ENCODE measurements at regions not wholly inside any gene's neighbourhood (a gene's known extent, or its start where the extent isn't known, plus 50 kb on each side); places are given as distances from the start of the nearest gene placed in this dataset.

DNA sequence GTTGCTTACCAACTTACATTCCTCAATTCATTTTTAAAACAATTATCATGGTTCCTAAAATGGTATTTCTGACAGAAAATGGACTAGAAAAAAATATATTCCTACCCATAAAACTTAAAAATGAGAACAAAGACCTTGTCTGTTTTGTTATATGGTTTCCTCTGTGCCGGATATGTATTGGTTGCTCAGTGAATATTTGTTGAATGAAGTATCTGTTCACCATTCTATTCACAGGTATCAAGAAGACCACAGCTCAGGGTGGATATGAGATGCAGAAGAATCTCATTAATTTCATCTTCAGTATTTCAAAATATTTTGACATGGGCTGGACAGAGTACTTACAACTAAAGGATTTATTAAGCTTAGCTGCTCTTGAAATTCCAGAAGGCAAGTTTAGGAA is 58.1 kb downstream of the TUSC7 start:
- no peak for DNase-seq

DNA sequence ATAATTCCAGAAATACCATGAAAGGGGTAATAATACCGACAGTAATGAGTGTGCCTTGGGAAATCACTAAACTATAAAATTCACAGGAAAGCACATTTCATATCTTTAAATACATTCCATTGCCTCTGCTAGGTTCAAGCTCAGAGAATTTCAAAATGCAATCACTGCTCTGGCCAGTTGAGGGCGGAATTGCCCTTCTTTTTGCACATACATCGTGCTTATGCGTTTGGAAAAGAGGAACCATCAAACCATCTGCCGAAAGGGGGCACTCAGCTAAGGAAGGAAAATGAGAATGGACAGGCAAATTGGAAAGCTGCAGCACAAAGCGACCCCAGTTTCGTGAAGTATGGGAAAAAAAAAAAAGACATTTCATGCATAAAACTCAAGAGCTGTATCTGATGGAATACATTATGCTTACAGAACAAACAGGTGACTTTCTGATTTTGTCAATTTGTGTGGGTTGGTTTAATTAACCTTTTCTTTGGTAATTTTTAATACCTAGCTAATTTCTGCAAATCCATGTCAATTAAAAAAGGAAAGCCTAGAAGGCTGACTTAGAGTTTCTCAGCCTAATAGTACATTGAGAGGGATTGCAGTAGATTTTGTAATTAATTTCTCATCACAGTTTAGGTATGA is 61.4 kb downstream of the TUSC7 start:
- DNase-seq: peak; percentile 58

DNA sequence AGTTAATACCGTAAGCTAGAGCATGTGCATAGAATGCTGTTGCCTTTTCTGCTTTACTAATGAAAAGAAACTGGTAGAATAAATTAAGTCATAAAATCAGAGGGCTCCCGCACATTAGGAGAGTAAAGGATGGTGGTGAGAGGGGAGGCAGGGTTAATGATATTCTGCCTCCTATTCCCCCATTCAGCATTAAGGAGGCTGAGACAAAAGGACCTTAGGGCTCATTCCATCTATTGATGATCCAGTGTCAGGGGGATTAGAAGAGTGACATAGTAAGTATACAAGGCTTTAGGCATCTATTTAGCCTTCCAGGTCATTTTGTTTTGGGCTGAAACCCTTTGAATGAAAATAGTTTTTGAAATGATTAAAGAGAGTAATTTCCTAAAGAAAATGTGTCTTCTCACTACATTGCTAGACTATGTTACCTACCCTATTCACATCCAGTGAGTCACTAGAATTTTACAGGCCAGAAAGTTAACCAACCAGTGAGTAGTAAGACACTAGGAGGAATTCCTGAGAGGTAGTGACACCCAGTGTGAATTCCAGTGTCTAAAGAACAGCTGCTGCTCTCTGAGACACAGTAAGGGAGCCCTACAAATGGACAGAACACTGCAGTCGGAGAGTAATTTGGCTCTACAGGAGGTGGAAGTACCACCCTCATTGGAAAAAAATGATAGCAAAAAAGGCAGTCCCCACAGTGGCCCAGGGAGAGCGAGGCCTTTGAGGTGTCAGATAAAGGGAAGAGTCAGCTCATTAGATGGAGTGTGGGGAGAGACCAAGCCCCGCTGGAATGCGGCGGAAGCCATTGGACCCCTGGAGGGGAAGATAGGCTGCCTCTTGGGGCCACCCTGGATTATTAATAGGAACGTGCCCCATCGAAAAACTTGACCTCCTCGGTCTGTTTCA is 67.6 kb downstream of the TUSC7 start:
- DNase-seq: no peak

DNA sequence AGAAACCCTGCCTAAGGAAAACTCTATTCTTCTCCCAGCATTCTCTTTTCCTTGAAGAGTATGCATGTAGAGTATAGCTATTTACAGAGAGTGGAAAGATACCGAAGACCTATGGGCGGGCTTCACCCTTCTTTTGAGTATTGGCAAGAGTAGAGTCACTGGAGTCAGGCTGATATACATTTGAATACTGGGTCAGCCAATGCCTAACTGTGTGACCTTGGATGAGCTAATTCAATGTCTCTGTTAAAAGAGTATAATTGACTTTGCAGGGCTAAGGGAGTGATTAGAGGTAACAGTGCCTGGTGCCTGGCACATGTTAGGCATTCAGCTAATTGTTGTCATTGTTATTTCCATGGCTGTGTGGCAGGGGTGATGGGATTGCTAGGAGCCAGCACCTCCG is 75.6 kb downstream of the TUSC7 start:
- no peak for DNase-seq

DNA sequence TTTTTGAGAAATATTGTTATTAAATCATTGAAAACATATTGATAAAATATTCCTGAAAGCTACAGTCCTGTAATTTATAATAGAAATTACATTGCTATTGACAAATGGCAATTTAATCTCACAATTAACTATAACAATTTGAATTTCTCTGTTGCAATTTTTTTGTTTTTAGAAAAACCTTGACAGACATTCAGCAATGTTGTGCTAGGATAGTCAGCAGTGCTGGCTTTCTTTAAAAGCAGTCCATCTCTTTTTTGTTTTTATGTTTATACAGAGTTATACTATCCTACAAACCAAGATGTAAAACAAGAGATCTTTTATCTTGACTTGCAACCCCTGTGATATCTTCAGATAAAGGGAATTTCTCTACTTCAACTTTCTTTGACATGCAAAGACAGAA is 93.1 kb downstream of the TUSC7 start:
- DNase-seq: no peak

DNA sequence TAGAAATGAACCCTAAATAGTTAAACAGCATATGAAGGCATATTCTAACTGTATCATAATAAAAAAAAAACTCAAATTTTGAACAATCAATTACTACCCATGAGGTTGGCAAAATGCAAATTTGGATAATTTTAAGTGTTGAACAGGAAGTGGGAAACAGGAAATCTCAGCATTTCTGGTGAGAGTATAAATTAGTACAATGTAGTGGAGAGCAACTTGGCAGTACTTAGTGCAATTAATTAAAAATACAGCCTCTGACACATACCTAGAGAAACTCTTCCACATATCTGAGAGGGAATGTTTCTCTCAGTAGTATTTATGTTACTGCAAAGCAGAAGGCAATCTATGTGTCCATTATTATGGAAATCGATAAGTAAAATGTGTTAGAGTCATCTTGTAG is 96.8 kb downstream of the TUSC7 start:
- no peak for DNase-seq

DNA sequence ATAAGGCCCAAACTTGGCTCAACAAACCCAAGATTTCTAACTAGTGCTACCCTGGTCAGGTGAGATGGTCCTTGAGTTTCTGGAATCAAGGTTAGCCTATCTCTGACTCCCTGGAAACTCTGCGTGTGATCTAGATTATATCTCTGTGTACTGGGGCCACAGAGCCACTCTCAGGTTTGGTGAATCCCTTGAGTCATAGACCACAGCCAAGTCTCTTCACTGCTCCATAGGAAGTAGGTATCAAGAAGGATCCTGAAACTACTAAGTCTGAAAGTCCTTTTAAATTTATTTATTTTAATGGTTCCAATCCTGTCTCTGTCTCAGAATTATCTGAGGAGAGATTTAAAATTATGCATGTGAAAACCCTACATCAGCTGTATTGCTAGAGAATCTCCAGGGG is 99.1 kb downstream of the TUSC7 start:
- DNase-seq: no peak

DNA sequence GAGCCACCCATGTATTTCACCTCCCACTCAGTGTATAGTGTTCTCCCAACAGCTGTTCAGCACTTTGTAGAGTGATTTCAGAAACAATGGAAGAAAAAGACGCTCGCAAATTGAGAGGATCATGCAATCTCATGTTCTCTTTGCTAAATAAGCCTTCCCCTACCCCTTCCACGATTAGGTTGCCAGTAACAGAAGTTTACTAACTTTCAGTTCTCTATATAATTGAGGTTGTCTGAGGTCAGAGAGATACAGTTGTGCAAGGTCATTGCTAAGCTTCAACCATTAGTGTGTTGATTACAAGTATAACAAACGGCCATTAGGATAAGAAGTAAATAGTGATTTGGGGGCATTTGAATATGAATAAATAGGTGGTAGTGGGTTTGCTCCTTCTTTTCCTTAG is 99.6 kb downstream of the TUSC7 start:
- DNase-seq: no peak

DNA sequence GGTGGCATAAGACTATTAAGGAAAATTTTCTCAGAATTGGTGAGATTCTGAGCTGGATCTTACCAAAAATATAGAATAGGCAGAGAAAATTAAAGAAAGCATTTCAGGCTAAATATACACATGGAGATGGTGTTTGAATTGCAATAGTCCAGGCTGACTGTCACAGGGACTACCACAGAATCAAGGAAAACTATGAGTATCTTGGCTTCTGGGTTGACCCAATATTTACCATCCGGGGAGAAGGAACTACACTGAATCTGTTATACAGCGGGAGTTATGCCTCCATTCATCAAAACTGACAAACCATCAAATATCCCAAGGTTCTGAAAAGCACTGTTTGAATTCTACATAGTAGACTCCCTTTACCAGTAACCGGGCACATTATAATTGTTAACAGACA is 102.2 kb downstream of the TUSC7 start:
- no peak for DNase-seq

DNA sequence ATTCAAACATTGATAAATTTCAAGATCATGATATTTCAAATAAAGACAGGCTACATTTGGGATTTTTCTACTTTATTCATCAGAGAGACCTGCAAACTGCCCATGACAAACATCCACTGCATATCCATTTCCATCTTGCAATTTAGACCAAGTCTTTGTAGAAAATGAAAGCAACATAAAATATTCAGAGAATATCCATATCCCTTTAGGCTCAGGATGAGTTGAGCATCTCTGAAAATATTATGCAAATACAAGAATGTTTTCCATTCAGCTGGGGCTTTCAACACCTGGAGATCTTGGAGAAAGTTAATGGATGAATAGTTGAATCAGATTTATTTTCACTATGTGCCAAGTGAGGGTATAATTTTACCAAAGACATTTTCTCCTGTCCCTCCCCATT is 103.4 kb downstream of the TUSC7 start:
- DNase-seq: no peak

DNA sequence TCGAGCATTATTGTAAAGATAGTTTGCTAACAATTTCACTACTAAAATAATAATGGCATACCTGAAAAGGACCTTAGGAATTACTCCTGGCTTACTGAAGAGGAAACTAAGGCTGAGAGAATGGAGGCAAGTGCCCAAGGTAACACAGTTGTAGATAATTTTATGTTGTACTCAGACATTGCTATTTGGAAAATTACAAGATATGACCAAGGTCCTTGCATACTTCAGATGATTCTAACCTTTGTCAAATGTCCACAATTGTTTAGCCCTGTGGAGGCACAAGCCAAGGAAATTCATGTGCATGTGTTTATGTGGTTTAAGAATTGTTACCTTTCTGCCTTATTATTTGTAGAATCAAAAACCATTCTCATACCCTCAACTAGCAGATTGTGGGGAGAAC is 105.7 kb downstream of the TUSC7 start:
- DNase-seq: no peak

DNA sequence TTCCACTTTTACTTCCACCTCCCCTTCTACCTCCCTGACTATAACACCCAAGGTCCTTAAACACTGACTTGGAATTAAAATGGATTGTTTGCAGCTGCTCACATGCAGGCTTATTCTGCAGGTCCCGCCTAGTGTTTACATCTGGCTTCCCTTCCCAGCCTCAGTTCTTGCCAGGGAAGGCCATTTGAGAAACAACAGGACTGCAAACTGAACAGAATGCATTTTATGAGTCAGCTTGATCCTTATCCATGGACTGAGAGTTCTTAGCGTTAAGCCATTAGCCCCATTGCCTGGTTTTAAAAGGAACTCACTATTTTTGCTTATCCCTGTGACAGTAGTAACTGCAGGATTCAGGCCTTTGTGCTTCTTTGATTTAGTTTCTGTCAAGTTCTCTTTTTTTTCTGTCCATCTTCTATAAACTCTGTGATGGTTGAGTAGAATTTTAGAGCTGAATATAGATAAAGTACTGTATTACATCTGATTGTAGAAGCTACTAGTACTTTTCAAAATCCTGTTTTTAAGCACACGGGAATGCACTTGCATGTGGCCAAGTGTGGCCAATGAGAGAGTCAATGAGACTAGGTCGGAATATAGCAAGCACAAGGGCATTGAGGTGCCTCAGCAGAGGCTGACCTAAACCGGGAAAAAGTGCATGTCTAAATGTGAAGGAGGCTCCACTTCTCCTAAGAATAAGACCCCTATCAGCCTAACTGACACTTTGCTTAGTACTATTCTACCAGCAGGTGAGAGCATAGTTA is 106.4 kb downstream of the TUSC7 start:
- DNase-seq: no peak

DNA sequence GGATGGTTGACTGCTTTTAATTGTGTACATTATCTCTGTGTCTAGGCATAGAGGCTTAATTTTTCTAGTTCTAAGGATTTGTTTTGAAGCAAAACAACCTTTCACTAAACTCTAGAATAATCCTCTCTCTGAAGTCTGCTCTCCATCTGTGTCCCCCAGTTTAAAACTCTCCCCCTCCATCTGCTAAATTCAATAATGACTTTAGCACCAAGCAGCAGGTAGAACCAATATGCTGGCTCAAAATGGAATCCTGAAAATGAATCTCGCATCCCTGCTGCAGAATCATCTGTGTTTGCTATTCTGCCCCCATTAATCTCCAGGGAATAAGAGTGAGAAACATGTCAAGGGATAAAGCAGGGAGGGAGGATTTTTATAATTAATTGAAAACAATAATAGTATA is 111.8 kb downstream of the TUSC7 start:
- no peak for DNase-seq

DNA sequence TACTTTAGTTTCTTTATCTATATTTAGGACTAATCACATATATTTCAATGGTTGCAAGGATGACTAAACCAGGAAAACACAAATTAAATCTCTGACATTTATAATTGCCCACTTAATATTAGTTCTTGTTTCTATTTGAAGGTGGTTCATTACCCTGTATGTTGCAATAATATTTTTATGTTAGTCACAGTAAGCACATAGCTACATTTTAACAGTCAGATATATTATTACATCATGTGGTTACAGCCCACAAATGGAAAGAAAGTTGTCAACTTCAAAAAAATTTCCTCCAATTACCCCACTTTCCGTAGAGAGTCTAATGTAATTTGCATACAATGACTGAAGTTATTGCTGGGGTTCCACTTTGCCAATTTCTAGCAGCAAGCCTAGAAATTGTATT is 114.6 kb downstream of the TUSC7 start:
- no peak for DNase-seq

DNA sequence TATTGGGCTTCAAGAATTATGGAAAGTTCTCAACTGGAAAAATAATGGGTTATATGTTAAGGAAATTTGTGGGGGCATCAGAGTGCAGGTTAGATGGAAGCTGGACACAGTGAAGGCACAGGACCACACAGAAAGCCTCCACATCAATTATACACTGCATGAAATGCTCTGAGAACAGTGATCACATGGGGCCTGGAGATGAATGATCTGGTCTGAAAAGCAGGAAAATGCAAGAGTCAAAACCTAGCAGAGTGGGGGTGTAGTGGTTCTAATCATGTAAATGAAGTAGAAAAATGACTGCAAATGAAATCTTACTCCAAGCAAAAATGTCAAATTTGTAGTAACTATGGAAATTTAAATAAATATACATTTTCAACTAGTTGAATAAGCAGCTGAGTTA is 123.6 kb downstream of the TUSC7 start:
- DNase-seq: no peak

DNA sequence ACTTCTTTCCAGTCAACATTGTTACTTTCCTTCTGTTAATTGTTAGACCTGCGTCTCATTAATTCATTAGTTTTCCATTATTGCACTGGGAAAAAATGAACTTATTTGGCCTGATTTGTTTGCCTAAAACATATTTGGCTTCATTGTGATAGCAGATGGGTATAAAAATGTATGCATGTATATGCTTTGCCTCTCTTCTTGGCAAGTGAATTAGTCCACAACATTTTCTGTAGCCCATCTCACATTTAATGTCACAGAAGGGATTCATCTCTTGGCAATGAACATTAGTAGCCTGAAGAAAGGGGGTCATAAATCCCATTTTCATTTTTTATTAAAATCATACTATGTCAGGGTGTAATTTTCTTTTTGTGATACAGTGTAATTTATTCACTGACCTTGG is 125.2 kb downstream of the TUSC7 start:
- DNase-seq: no peak

DNA sequence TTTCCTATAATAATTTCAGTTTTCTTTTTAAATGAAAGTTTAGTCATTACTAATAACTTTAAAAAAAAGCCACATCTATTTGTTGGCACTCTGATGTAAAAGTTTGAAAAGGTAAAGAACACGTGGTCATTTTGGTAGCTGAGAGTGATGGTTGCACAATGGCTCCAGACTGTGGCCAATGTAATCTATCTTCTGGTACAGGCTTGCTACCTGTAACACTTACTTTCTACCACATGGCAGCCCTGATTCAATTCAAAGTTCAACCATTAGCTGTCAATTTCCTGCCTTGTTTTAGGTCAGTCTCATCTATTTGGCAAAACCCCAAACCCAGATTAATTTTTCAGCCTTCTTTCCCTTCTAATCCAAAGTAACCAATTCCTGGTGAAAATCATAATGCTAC is 126.1 kb downstream of the TUSC7 start:
- DNase-seq: no peak

DNA sequence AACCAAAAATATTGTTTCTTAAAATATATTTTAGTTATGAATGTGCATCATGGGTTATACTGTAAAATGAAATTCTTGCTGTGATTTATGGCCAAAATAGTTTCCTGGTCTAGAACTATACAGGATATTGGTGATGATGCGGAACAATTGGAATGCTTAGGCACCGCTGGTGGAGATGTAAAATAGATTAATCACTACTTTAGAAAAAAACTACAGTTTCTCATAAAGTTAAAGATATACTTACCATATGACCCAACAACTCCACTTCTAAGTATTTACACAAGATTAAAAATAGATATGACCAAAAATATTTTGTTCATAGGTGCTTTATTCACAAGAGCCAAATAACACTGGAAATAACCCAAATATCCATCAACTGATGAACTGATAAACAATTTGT is 126.7 kb downstream of the TUSC7 start:
- DNase-seq: no peak

DNA sequence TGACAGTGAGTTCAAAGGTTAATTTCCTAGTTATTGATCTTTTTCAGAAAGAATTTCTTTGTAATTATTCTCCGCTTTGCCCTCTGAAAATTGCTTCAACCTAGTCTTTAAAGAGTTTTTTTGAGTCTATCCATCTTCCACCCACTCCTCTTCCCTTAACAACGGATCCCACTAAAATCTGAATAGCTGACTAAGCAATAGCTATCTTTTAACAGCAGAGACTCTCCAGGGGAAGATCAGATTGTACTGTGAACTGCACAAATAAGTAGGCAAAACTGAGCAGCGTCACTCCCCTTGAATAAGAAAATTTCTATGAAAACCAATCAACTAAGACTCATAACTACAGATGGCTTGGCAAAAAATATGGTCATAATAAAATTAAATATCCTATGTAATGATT is 127.9 kb downstream of the TUSC7 start:
- no peak for DNase-seq

DNA sequence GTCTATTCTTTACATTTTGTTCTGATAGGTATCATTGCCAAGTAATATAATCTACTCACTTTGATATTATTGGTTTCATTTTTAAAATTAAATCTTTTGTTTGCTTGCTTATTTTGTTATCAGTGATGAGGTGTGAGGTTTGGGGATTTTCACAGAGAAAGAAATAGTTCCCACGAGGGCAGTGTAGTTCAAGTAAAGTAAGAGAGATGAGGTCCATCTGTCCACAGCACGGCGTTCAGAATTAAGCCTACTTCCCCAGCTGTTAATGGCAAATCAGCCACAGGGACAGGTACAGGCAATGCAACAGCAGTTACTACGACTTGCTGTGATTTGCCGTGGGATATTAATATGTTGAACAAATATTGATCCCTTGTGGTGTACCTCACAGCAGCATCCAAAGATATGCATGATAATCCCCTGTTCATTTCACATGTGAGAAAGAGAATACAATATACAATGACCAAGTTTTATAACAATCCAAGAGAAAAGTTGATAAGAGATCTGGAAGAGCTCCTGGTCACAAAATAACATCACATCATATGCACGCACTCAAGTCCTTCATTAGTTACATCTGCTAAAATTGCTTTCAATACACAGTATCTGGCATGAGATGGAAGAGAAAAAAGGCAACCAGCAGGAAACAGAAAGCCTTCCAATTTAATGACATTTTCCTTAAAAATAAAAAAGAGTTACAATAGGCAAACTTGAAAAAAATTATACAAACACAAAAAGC is 131.6 kb downstream of the TUSC7 start:
- DNase-seq: no peak

DNA sequence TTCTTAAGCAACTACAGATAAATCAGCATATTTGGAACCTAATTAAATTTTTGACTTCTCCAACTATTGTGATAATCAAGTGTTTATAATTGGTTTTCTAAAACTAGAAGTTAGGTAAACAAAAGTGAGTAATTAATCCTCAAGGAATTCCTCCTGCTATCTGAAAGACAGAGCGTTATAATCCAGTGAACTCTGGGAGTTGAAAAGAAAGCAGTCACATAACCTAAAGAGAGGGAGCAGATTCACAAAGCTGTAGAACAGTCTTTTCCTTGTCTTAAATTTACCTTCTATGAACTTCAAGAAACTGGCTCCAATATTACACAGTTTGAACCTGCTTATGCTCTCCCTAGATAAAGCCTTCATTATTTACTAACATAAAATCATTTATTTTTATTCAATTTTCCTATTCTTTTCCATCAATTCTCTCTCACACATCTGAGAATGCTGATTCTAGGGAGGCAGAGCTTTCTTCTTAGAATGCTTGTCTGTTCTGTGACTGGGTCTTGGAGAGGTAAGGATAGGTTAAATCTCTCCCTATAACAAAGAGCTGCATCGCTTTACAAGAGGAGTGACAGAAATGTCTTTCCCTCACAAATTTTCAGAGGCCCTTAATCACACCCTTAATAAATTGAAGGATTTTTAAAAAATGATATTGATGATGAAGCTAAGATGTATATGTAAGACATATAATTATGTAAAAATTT is 132.8 kb downstream of the TUSC7 start:
- DNase-seq: no peak

DNA sequence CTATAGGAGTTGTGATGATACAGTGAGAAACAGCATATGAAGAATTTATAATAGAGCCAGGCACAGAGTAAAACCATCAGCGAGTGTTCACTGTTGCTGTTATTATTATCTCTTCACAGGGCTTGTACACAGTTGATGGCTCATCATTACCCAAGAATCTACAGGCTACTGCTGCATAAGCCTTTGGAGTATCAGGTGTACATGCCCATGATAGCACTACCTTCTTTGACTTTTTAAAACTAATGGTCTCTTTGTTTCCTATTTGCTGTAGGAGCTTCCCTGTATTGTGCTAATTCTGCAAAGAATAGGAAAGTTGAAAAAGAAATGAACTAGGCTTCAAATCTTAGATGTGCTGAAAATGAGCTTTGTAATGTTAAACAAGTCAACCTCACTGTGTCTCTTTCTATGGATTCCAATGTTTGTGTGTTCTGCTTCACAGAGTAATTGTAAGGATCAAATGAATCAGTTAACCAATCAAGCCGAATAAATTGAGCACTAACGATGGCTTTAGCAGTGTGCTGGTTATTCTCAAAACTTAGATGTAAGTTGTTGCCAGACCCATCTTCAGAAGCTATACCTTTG is 138.8 kb downstream of the TUSC7 start:
- no peak for DNase-seq
